GM18867 (cell line): ENCODE measurements at regions not wholly inside any gene's neighbourhood (a gene's known extent, or its start where the extent isn't known, plus 50 kb on each side); places are given as distances from the start of the nearest gene placed in this dataset.
"Not testable (repeated sequence)": the region's sequence is repeated elsewhere in the genome, so short reads cannot be mapped to it uniquely, and the experiment has no call there.

Experiments
- ATAC-seq: cut with Tn5 transposase; IDR thresholded peaks from one replicate; pipeline ENCODE4 v1.9.1; 2021; ENCODE audit warnings: mild to moderate bottlenecking, moderate library complexity; ENCODE audit not compliant: unreplicated experiment

DNA sequence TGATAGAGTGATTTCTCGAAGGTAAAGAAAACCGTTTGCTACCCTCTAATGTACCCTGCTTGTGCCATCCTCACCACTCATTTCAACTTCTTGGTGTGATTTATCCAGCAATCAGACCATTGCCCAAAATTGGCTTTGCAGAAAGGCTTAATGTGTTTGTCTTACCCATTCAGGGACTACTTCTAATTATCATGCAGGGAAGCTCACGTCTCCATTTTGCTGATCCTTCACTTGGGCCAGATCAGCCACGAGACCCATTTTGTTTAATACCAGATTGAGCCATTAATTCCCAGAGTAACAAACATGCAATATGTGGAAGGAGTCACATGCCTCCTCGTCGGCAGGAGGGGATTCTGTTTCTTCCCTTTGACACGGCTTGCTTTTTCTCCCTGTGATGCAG, 51.1 kb upstream of the CRY1 start:
- ATAC-seq = no peak

DNA sequence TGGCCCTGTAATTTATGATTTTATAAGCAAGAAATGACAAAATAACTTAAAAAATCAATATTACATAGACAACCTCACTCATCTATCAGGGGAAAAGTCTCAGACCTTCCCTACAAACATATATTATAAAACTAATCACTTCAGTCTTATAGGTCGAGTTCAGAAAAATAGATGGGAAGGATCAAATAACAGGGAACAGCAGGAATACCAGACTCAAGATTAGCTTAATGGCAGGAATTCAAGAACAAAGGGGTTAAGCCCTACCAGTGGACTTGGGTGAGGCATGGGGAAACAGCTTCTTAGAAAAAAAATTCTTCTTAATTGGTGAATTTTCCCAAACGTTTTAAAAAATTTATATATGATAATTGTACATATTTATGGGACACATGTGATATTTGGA, 51.6 kb upstream of the CRY1 start:
- ATAC-seq = no peak

DNA sequence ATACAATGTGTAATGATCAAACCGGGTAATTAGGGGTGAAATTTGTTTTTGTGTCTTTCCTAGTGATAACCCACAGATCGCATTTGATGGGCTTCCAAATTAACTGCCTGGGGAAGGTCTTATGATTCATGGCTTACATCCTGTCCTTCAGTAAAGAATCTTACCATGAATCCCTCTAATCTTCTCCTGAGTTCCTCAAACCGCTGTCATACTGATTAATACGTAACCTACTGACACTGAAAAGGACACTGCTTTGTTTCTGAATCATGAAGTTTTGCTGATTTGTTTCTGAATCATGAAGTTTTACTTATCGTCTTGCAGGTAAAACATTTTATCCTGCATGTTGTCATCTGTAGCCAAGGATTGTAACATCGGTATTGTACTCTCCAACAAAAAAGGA, 52.0 kb upstream of the CRY1 start:
- no peak for ATAC-seq

DNA sequence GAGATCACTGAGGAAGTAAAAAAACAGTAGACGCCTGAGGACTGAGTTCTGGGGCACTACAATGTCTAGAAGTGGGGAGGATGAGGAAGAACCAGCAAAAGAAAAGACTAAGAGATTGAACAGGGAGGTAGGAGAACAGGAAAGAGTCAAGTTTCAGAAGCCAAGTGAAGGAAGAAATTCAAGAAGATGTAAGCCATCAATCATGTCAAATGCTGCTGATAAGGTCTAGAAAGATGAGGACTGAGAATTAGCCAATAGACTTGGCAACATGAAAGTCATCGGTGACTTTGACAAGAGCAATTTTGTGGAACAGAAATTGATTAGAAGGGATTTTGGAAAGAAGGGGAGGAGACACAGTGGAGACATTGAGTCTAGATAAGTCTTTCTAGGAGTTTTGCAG, 54.8 kb upstream of the CRY1 start:
- no peak for ATAC-seq

DNA sequence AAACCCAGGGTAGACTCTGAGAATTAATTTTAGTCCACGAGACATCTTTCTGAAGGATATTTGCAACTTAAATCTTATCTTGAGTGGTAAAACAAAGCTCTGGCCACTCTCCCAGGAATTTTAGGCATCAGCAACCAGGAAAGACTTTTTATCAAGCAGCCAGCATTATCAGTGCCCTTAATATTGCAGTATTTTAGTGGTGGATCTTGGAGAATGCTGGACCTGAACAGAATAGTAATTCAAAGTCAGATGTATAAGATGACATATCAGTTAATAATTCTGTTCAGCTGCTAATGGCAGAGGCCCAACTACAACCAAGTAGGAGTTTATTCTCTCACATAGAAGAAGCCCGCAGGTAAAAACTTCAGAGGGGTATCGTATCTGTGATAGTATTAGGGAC, 59.0 kb upstream of the CRY1 start:
- ATAC-seq = no peak

DNA sequence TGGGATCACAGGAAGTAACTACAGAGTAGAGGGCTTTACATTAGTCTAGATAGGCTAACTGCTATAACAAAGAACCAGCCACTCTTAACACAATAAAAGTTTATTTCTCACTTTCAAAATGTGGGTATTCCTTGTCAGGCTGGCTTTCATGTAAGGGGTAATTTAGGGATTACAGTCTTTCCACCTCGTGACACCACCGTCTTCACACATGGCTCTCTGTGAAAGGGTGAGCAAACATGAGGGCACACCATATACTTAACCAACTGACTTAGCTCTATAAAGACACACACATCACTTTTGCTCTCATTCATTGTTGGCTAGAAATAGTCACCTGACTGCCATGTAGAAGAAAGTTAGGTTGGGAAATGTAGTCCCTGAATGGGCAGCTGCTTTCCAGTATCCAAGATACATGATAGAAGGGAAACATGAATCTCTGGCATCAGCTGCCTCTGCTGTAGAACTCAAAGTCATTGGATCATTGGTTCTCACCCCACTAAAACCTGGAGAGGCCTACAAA, 66.1 kb upstream of the CRY1 start:
- ATAC-seq = no peak

DNA sequence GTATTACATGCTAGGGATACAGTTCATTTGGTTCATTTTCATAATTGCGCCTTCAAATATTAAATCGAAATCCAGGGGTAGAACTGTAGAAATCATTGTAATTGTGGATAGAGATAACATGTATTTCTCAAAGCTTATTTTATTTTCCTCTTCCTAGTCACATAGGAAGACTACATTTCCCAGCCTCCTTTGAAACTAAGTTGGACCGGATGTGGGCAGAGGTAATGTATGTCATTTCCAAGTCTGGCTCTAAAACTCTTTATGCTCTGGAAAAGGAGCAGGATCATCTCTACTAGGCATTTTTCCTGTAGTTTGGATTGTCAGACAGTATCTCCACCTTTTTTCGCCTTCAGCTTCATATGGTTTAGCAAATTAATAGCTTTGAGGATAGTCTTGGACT, 70.1 kb upstream of the CRY1 start:
- no peak for ATAC-seq

DNA sequence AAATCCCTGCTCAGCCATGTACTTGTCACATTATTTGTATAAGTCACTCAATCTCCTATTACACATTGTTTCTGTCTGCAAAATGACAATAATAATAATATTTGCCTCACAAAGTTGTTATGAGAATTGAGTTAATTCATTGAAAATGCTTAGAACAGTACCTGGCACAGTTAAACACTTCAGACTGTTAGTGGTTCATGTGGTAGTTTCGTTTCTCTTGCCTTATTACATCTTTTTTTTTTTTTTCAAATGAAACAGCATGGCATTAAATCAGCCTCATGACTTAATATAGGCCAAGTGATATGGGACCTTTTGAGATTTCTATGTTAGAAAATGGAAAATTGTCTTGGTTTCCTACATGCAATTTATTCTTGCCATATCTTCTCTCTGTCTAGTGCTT, 71.0 kb upstream of the CRY1 start:
- no peak for ATAC-seq

DNA sequence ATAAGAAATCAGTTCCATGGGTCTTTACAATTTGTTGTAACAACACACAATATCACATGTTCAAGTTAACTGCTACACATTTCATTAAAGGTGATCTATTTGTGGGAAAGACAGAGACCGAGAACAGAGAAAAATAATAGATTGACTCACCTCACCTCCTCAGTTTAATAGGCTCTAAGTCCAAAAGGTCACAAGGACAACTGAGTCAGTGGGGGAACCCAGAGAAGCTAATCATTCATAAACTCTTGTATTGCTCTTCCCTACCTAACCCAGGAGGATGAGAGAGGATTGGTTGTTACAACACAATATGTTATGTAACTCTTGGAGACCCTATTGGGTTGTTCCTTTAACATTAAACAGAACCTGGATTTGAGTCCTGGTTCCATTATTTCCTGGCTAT, 72.2 kb upstream of the CRY1 start:
- ATAC-seq = no peak

DNA sequence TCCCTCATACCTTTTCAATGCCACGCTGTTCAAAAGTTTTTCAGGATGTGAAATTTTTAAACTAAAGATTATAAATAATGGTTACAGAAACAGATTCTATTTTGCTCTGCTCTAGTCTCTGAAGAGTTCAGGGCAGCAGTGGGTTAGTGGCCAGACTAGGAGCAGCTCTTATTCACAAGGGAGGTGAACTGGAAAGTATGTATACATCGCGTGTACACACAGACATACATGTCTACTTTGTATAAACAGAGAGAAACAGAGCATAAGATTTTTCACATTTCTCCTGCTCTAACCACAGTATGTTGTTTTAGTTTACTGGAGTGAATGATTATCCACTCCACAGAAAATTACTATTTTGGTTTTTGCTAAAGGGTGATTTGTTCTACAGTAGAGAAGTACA, 74.4 kb upstream of the CRY1 start:
- ATAC-seq = no peak

DNA sequence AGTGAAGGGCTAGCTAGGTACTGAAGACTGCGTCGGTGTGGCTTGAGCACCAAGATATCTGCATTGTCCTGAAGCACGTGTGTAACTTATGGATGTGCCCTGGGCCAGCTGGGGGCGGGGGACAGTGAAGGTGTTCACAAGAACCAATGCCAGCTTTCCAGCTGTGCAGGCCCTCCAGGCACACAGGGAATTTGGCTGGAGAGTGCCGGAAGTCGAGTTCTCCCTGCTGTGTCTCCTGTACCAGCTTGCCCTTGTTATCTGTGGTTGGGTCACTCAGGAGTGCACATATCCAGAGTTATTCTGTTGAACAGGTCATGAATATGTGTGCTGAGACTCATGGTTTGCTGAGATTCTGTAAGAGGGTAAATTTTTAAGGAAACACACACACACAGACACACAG, 75.9 kb upstream of the CRY1 start:
- no peak for ATAC-seq

DNA sequence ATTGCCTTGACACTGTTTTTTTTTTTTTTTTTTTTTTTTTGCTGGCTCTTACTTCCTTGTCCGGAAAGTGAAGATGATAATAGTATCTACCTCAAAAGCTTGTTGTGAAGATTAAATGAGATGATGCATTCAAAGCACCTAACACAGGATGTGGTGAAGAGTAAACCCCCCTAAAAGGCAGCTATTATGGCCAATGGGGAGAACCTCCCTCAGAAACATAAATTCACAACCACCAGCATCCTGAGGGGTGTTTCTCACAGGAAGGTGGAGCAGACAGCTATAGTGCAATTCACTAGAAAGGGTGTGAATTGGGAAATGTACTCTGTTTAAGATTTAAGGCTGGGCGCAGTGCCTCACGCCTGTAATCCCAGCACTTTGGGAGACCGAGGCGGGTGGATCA, 85.4 kb upstream of the CRY1 start:
- no peak for ATAC-seq

DNA sequence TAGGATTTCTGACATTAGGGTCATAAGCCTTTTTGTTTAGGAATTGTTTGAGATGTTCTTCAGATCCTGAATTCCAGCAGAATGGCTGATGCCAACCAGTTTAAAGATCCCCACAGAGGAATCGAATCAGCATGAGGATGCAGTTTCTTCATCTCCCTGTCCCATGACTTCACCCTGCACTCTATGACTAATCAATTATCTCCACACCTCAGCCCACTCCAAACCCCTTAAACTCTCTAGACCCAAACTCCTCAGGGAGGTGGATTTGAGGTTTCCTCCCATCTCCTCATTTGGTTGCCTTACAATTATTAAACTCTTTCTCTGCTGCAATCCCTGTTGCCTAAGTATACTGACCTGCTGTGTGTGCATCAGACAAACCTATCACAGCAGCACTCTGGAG, 86.5 kb upstream of the CRY1 start:
- no peak for ATAC-seq

DNA sequence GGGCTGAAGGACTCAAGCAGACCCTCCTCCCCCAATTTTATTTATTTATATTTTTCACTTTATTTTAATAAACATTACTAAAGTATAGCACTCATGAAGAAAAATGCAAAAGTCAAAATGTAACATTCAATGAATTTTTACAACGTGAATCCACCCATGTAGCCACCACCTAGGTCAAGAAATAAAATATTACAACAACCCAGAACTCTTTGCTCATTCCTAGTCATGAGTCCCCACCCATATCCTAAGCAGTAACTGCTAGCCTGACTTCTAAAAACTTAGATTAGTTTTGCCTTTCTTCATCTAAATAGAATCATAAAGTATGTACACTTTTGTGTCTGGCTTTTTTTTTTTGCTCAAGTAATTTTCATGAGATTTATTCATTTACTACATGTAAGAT, 86.9 kb upstream of the CRY1 start:
- ATAC-seq = no peak

DNA sequence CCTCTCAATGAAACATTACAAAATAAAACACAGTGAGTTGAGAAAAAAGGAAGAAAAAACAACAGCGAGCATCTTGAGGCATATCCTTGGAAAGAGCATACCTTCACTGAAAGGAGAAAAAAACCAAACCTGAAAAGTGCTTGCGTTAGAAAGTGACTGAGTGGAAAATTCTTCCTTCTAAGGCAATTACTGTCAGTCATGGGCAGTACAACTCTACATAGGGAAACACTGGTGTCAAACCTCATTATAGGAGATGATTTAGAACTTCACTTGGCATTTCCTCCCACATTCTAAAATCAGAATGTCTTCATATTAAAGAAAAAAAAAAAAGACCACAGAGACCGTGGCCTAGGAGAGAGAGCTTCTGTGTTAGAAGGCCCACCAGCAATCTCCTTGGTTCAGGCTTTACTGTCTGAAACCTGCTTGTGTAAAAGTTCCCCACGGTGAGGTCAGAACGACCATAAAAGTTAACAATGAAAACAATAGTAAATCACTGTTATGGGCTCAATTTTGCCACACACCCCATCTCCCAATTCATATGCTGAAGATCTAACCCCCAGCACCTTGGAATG, 91.1 kb upstream of the CRY1 start:
- ATAC-seq = no peak

DNA sequence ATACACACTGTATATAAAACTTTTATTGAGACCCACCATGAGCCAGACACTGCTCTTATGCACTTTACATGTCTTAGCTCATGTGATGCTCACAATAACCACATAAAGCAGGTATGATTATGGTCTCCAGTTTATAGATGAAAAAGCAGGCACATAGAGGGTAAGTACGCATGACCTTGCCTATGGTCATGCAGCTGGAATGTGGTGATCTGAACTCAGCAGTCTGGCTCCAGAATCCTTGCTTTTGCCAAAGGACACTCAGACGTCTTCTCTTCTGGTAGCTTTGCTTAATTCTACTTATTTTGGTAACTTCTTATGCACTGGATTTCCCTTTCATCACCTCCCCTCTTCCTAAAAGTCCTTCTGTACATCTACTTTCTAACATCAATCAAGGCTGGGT, 103.3 kb upstream of the CRY1 start:
- ATAC-seq = no peak

DNA sequence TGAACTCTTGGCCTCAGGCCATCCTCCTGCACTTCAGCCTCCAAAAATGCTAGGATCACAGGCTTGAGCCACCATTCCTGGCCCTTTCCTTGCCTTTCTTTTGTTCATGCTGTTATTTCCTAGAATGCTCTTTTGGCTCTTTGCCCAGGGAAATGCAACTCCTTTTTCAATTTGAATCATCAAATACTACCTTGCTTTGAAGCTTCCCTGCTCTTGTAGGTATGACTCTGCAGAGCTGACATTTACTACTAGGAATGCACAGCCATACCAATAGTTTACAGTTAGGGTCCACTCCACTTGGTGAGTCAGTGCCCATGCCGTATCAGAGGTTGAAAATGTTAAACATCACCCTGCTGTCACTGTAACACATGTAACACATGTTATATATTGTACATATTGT, 107.0 kb upstream of the CRY1 start:
- ATAC-seq = no peak

DNA sequence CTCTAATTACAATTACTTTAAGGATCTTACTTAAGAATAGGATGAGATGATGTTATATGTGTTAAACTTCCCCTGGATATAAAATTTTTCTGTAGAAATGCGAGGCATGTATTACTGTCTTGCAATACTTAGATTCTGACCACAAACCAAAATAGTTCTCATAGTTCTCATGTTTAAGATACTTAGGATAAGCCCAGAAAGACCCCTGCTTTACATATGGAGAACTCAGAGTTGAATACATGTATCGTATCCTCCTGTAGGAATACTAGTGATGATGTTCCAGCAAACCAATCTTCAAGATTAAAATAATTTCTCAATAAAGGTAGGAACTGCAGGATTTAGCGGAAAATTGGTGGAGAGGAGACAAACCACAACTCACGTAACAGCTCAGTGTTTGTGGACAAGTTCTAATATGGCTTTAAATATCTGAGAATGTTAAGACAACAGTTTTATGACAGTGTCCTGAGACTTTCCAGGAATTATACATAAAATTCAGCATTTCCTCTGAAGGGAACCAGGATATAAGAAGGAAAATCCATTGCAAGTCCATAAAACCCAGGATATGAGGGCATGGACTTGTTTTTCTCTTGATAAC, 114.7 kb upstream of the CRY1 start:
- ATAC-seq = no peak

DNA sequence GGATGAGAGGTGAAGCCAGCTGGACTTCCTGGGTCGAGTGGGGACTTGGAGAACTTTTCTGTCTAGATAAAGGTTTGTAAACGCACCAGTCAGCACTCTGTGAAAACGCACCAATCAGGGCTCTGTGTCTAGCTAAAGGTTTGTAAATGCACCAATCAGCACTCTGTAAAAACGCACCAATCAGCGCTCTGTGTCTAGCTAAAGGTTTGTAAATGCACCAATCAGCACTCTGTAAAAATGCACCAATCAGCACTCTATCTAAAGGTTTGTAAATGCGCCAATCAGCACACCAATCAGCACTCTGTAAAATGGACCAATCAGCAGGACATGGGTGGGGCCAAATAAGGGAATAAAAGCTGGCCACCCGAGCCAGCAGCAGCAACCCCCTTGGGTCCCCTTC, 116.4 kb upstream of the CRY1 start:
- not testable (repeated sequence) for ATAC-seq

DNA sequence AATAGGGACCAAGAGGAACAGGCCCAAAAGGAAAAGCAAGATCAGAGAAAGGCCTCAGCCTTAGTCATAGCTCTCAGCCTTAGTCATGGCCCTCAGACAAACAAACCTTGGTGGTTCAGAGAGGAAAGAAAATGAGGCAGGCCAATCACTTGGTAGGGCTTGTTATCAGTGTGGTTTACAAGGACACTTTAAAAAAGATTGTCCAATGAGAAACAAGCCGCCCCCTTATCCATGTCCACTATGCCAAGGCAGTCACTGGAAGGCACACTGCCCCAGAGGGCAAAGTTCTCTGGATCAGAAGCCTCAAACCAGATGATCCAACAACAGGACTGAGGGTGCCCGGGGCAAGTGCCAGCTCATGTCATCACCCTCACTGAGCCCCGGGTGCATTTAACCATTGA, 121.0 kb upstream of the CRY1 start:
- not testable (repeated sequence) for ATAC-seq

DNA sequence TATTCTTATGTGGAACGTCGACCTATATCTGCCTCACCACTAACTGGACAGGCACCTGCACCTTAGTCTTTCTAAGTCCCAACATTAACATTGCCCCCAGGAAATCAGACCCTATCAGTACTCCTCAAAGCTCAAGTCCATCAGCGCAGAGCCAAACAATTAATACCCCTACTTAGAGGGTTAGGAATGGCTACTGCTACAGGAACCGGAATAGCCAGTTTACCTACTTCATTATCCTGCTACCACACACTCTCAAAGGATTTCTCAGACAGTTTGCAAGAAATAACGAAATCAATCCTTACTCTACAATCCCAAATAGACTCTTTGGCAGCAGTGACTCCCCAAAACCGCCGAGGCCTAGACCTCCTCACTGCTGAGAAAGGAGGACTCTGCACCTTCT, 123.1 kb upstream of the CRY1 start:
- ATAC-seq = not testable (repeated sequence)

DNA sequence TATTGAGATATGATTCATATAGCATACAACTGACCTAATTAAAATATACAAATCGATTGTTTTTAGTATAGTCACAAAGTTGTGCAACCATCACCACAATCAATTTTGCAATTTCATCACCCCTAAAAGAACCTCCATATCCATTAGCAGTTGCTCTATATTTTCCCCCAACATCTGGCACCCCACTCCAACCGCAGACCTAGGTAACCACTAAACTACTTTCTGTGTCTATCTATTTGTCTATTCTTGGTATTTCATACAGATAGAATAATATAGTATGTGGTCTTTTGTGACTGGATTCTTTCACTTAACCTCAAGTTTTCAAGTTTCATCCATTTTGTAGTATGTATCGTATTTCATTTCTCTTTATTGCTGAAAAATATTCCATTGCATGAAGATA, 126.0 kb upstream of the CRY1 start:
- ATAC-seq = no peak

DNA sequence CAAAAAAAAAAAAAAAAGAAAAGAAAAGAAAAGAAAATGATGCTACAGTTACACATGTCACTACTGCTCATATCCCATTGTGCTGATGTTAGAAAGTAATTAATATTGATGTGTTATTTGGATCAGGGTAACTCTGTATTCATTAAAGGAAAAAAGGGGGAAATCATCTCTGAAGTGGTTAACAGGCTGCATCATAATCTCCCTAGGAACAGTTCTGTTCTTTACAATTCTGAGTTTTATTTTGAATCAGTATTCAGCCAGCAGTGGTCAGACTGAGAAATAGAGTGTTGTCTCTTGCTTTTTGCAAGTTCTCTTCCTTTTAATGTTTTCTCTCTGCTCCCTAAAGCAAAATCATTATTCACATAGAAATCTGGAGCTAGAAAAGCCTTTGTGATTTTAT, 128.6 kb upstream of the CRY1 start:
- no peak for ATAC-seq
